GM12878 (cell line): ENCODE measurements at regions not wholly inside any gene's neighbourhood (a gene's known extent, or its start where the extent isn't known, plus 50 kb on each side); places are given as distances from the start of the nearest gene placed in this dataset.

Source experiments
- CBX5 ChIP-seq: sonication (generic); IDR thresholded peaks from 2 replicates; pipeline ENCODE4 v1.6.1; 2016; ENCODE audit warnings: low read depth, moderate library complexity, mild to moderate bottlenecking, inconsistent platforms
- CTCF ChIP-seq, 3 experiments: IDR thresholded peaks in 2 of 3; conservative IDR thresholded peaks in 1 of 3; 2 replicates each; pipeline ENCODE4 v1.5.1; 2011; ENCODE audit warnings: low read depth in 3 of 3, low read length in 3 of 3, mild to moderate bottlenecking in 3 of 3, control low read depth in 2 of 3, moderate library complexity in 2 of 3, inconsistent platforms in 1 of 3, mixed read lengths in 1 of 3; ENCODE audit not compliant: control insufficient read depth in 2 of 3, insufficient read depth in 1 of 3; ENCODE audit errors: extremely low read depth in 1 of 3
- NR2C2 ChIP-seq: IDR thresholded peaks from 2 replicates; pipeline ENCODE4 v1.6.1; 2011; ENCODE audit warnings: borderline replicate concordance, low read depth; ENCODE audit not compliant: control insufficient read depth, insufficient read length
- POLR2A ChIP-seq: IDR thresholded peaks from 2 replicates; pipeline ENCODE4 v1.6.1; 2011; ENCODE audit warnings: low read depth, mild to moderate bottlenecking, low read length
- POLR2AphosphoS5 ChIP-seq: IDR thresholded peaks from 2 replicates; pipeline ENCODE4 v1.6.1; 2011; ENCODE audit warnings: mild to moderate bottlenecking, low read length, inconsistent platforms
- SMC3 ChIP-seq: IDR thresholded peaks from 2 replicates; pipeline ENCODE4 v1.6.1; 2011; ENCODE audit warnings: low read length, improper control_type of control experiment, borderline replicate concordance
- ZNF384 ChIP-seq: IDR thresholded peaks from 2 replicates; pipeline ENCODE4 v1.6.1; 2012; ENCODE audit warnings: low read depth, mild to moderate bottlenecking, low read length, improper control_type of control experiment, borderline replicate concordance

- TF ChIP-seq ZNF384 (no peak), POLR2AphosphoS5 (no peak), NR2C2 (no peak), SMC3 (no peak), CTCF (IDR thresholded peaks at IDR 0.05 in 2 of 3, conservative IDR thresholded peaks at IDR 0.05 in 1 of 3; ENCODE audit: control insufficient read depth in 2 of 3, extremely low read depth in 1 of 3, insufficient read depth in 1 of 3, low read depth in 3 of 3, low read length in 3 of 3) (no peak), POLR2A (no peak), CBX5 (no peak)
Measured at GRCh38 chr13:78054157-78054556, 135.5 kb upstream of the EDNRB start.
